HCT116 (cell line): ENCODE measurements at regions not wholly inside any gene's neighbourhood (a gene's known extent, or its start where the extent isn't known, plus 50 kb on each side); places are given as distances from the start of the nearest gene placed in this dataset.

Source experiments
- ATAC-seq: fragments of 200-7000 bp; cut with Tn5 transposase; 2 replicates; pipeline ENCODE4 v1.9.1; 2020; ENCODE audit warnings: mild to moderate bottlenecking, moderate library complexity
- BruUV-seq: library from RNA; stranded (reverse); fragments of 400-500 nt; replicated peaks from 2 replicates; lab custom pipeline; 2021; lab: Mats Ljungman, UMichigan
- CTCF ChIA-PET: fragments of 300-600 bp; sonication (Branson Sonifier 250); formaldehyde crosslinking; loops from one replicate; lab custom pipeline; 2021; ENCODE audit warnings: antibody characterized with exemption; lab: Charles Lee
- POLR2A ChIA-PET: fragments of 300-600, 350-600 bp; sonication (Branson Sonifier 250); formaldehyde crosslinking; loops from one replicate; lab custom pipeline; 2021; ENCODE audit warnings: antibody characterized with exemption; lab: Charles Lee
- RAD21 ChIA-PET, 2 experiments: fragments of 300-600 bp; sonication (Branson Sonifier 250); formaldehyde crosslinking; loops; one replicate each; lab custom pipeline; 2023; ENCODE audit warnings: low total read pairs in 2 of 2; ENCODE audit not compliant: uncharacterized antibody in 2 of 2, unreplicated experiment in 2 of 2, low non-redundant PET in 1 of 2; lab: Charles Lee
- DNase-seq: peaks from one replicate; pipeline ENCODE4 v3.0.0-alpha.2; 2010; ENCODE audit warnings: low read depth, low spot score
- H2AFZ ChIP-seq: fragments of 200-600 bp; shearing (Covaris generic), sonication (generic); 2 replicates; pipeline ENCODE4 v1.6.1; 2017; ENCODE audit warnings: low read depth, mixed run types, mixed read lengths, antibody characterized with exemption, low read length; ENCODE audit not compliant: poor library complexity, severe bottlenecking
- H3K27ac ChIP-seq: 2 replicates; pipeline ENCODE4 v1.5.1; 2012; ENCODE audit warnings: low read depth, low read length
- H3K27me3 ChIP-seq: fragments of 200-600 bp; sonication (generic); 2 replicates; pipeline ENCODE4 v1.6.1; 2016; ENCODE audit warnings: mixed run types, low read length, mixed read lengths; ENCODE audit not compliant: insufficient read depth
- H3K36me3 ChIP-seq, 2 experiments: fragments of 200-500 bp in 1 of 2; fragments of 200-600 bp in 1 of 2; sonication (Bioruptor generic) in 1 of 2; sonication (generic) in 1 of 2; 2 replicates each; pipeline versions ENCODE4 v1.5.1 to v1.6.1; 2014 to 2016; ENCODE audit warnings: low read length in 2 of 2, inconsistent platforms in 1 of 2, mixed read lengths in 1 of 2, mixed run types in 1 of 2; ENCODE audit not compliant: insufficient read depth in 2 of 2, control insufficient read depth in 1 of 2
- H3K4me1 ChIP-seq, 2 experiments: fragments of 200-600 bp in 1 of 2; sonication (generic) in 1 of 2; 2 replicates each; pipeline versions ENCODE4 v1.5.1 to v1.6.1; 2012 to 2017; ENCODE audit warnings: low read length in 2 of 2, inconsistent platforms in 1 of 2, mild to moderate bottlenecking in 1 of 2, mixed read lengths in 1 of 2, mixed run types in 1 of 2, moderate library complexity in 1 of 2; ENCODE audit not compliant: insufficient read depth in 2 of 2, control insufficient read depth in 1 of 2
- H3K4me2 ChIP-seq: fragments of 200-600 bp; sonication (generic); 2 replicates; pipeline ENCODE4 v1.6.1; 2017; ENCODE audit warnings: mixed run types, low read length, mixed read lengths
- H3K4me3 ChIP-seq, 2 experiments: fragments of 200-600 bp in 1 of 2; sonication (generic) in 1 of 2; replicated peaks in 1 of 2; 2 replicates each; pipeline ENCODE4 v1.5.1; 2011 to 2016; ENCODE audit warnings: low read length in 2 of 2, control low read depth in 1 of 2, low read depth in 1 of 2, mild to moderate bottlenecking in 1 of 2, mixed read lengths in 1 of 2, mixed run types in 1 of 2
- H3K79me2 ChIP-seq: fragments of 200-600 bp; sonication (generic); 2 replicates; pipeline ENCODE4 v1.6.1; 2017; ENCODE audit warnings: mild to moderate bottlenecking, mixed run types, low read length, moderate library complexity, mixed read lengths; ENCODE audit not compliant: insufficient read depth
- H3K9ac ChIP-seq: fragments of 200-600 bp; sonication (generic); 2 replicates; pipeline ENCODE4 v1.6.1; 2016; ENCODE audit warnings: low read length, mixed read lengths
- H3K9me2 ChIP-seq: fragments of 200-600 bp; sonication (generic), shearing (Covaris generic); 2 replicates; pipeline ENCODE4 v1.6.1; 2017; ENCODE audit warnings: mixed run types, mild to moderate bottlenecking, moderate library complexity; ENCODE audit not compliant: insufficient read depth
- H3K9me3 ChIP-seq, 2 experiments: fragments of 200-500 bp in 1 of 2; fragments of 200-600 bp in 1 of 2; sonication (Bioruptor generic) in 1 of 2; sonication (generic) in 1 of 2; 2 replicates each; pipeline ENCODE4 v1.6.1; 2014 to 2017; ENCODE audit warnings: low read length in 2 of 2, mixed read lengths in 2 of 2, inconsistent platforms in 1 of 2, low read depth in 1 of 2, mild to moderate bottlenecking in 1 of 2, mixed run types in 1 of 2, moderate library complexity in 1 of 2; ENCODE audit not compliant: control insufficient read depth in 1 of 2, insufficient read depth in 1 of 2
- H4K20me1 ChIP-seq: fragments of 200-600 bp; sonication (generic), shearing (Covaris generic); 2 replicates; pipeline ENCODE4 v1.6.1; 2017; ENCODE audit warnings: mixed run types, mild to moderate bottlenecking, moderate library complexity; ENCODE audit not compliant: insufficient read depth
- CBX3 ChIP-seq: IDR thresholded peaks from 2 replicates; pipeline ENCODE4 v1.6.1; 2012; ENCODE audit warnings: low read depth
- CEBPB ChIP-seq: IDR thresholded peaks from 2 replicates; pipeline ENCODE4 v1.6.1; 2012; ENCODE audit warnings: low read depth
- EGR1 ChIP-seq: IDR thresholded peaks from 2 replicates; pipeline ENCODE4 v1.6.1; 2012; ENCODE audit warnings: low read depth
- ELF1 ChIP-seq: IDR thresholded peaks from 2 replicates; pipeline ENCODE4 v1.6.1; 2012; ENCODE audit warnings: low read depth, borderline replicate concordance
- EZH2 ChIP-seq: fragments of 200-600 bp; sonication (generic); IDR thresholded peaks from 2 replicates; pipeline ENCODE4 v1.6.1; 2017; ENCODE audit warnings: antibody characterized with exemption, mixed run types
- EZH2phosphoT487 ChIP-seq: fragments of 200-600 bp; IDR thresholded peaks from 2 replicates; pipeline ENCODE4 v1.6.1; 2018; ENCODE audit warnings: antibody characterized with exemption, borderline replicate concordance
- FOSL1 ChIP-seq: IDR thresholded peaks from 2 replicates; pipeline ENCODE4 v1.6.1; 2012; ENCODE audit warnings: low read depth
- JUND ChIP-seq: IDR thresholded peaks from 2 replicates; pipeline ENCODE4 v1.6.1; 2012
- POLR2A ChIP-seq: IDR thresholded peaks from 2 replicates; pipeline ENCODE4 v1.7.0; 2011; ENCODE audit warnings: borderline replicate concordance; ENCODE audit not compliant: insufficient read depth, insufficient read length; ENCODE audit errors: extremely low read depth
- POLR2AphosphoS5 ChIP-seq: IDR thresholded peaks from 2 replicates; pipeline ENCODE4 v1.6.1; 2011; ENCODE audit warnings: mild to moderate bottlenecking, low read depth, low read length, moderate library complexity
- SIN3A ChIP-seq: IDR thresholded peaks from 2 replicates; pipeline ENCODE4 v1.6.1; 2012; ENCODE audit warnings: low read depth
- SP1 ChIP-seq: IDR thresholded peaks from 2 replicates; pipeline ENCODE4 v1.6.1; 2012; ENCODE audit warnings: low read depth
- ZFX ChIP-seq: fragments of 450-650 bp; IDR thresholded peaks from 2 replicates; pipeline ENCODE4 v1.6.1; 2017
- ZNF274 ChIP-seq: fragments of 200-500 bp; sonication (Bioruptor generic); IDR thresholded peaks from 2 replicates; pipeline ENCODE4 v1.6.1; 2014; ENCODE audit warnings: mild to moderate bottlenecking, low read depth, low read length, inconsistent platforms
- intact Hi-C: fragments of 100-400 bp; cut with micrococcal nuclease; formaldehyde crosslinking; loops from 2 replicates; pipeline ENCODE4 v1.10.0; 2022
- TF ChIP-seq, protein P1 (sequence below), 3 experiments: fragments of 200-600 bp in 1 of 3; sonication (generic) in 1 of 3; IDR thresholded peaks in 2 of 3; conservative IDR thresholded peaks in 1 of 3; 2 replicates each; pipeline ENCODE4 v1.5.1; 2012 to 2017; ENCODE audit warnings: low read depth in 2 of 3, low read length in 2 of 3, antibody characterized with exemption in 1 of 3, borderline replicate concordance in 1 of 3, control low read depth in 1 of 3, mild to moderate bottlenecking in 1 of 3, mixed read lengths in 1 of 3, mixed run types in 1 of 3, moderate library complexity in 1 of 3; ENCODE audit not compliant: insufficient read depth in 1 of 3
- TF ChIP-seq, protein P2 (sequence below): IDR thresholded peaks from 2 replicates; pipeline ENCODE4 v1.6.1; 2012
- TF ChIP-seq, protein P3 (sequence below): IDR thresholded peaks from 2 replicates; pipeline ENCODE4 v1.6.1; 2012; ENCODE audit warnings: low read depth

DNA sequence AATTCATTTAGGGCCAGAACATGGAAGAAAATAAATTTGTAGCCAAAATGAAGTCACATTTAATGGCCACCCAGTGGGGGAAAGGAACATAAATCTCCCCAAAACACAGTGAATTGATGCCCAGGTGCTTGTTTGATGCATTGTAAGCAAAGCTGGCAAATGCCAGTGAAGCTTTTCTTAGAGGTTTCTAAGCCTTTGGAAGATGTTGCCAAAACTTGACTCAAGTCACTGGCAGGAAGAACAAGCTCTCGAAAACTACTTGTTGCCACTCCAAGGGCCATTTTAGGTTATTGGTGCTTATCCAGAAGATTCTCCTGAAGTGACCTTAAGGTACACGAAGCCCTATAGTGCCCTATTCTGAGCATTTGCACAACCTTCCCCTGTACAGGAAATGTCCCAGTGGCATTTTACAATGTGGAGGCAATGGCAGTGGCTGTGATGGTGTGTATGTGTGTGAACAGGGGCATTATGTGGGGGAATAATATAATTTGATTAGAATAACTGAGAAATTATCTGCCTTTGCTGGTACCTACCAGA lies 89.5 kb upstream of the NOVA1 start:
- no peak for DNase-seq
- no TSS peak for BruUV-seq
- Histone ChIP-seq H2AFZ (no peak overlapping the region), H3K27me3 (no peaks in the 10 kb centered on the region), H3K4me3 (no peak overlapping the region)
- ChIA-PET RAD21 (no interaction called here), POLR2A (no interaction called here)
- TF ChIP-seq SP1 (no peak), SIN3A (no peak), ELF1 (no peak), POLR2AphosphoS5 (no peak), EZH2 (no peak)
- TF ChIP-seq, protein P1, sequence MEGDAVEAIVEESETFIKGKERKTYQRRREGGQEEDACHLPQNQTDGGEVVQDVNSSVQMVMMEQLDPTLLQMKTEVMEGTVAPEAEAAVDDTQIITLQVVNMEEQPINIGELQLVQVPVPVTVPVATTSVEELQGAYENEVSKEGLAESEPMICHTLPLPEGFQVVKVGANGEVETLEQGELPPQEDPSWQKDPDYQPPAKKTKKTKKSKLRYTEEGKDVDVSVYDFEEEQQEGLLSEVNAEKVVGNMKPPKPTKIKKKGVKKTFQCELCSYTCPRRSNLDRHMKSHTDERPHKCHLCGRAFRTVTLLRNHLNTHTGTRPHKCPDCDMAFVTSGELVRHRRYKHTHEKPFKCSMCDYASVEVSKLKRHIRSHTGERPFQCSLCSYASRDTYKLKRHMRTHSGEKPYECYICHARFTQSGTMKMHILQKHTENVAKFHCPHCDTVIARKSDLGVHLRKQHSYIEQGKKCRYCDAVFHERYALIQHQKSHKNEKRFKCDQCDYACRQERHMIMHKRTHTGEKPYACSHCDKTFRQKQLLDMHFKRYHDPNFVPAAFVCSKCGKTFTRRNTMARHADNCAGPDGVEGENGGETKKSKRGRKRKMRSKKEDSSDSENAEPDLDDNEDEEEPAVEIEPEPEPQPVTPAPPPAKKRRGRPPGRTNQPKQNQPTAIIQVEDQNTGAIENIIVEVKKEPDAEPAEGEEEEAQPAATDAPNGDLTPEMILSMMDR (IDR thresholded peaks at IDR 0.05 in 2 of 3, conservative IDR thresholded peaks at IDR 0.05 in 1 of 3; ENCODE audit: borderline replicate concordance in 1 of 3, insufficient read depth in 1 of 3, low read depth in 2 of 3, low read length in 2 of 3): no peak
- TF ChIP-seq, all 23 proteins: peak for 0
- H3K27ac ChIP-seq: no peak overlapping the region
- no peaks in the 10 kb centered on the region for H3K9me2 ChIP-seq
- CTCF ChIA-PET: no interaction called here
- H4K20me1 ChIP-seq: no peaks in the 10 kb centered on the region
- no peaks in the 10 kb centered on the region for H3K36me3 ChIP-seq
- intact Hi-C loops: no loop called here
- no peak overlapping the region for H3K9ac ChIP-seq
- no peak for ATAC-seq
- H3K4me1 ChIP-seq: no peaks in the 10 kb centered on the region
- H3K9me3 ChIP-seq: peaks cover 20 to 35% of the 10 kb centered on the region in 2 experiments; a peak in 2 of 4 replicates
- H3K4me2 ChIP-seq: no peak overlapping the region
- H3K79me2 ChIP-seq: no peaks in the 10 kb centered on the region

DNA sequence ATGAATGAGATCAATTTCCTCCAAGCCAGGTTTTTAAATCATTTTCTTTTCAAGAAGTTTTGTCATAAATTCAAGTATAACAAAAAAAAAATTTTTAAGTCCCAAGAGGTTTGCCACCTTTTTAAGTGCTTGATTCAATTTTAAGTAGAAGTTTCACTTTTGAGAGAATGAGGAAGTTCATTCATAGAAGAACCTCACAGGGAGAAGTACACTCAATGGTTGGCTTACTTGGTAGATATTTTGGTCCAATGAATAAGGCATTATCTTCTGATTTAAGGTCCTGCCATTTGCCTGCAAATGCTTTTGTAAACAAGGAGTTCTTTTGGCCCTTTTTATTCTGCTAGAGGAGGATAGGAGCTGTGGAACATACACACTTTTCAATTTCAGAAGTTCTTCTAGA lies 96.7 kb upstream of the NOVA1 start:
- H2AFZ ChIP-seq: no peak overlapping the region
- ChIA-PET CTCF (no interaction called here), POLR2A (no interaction called here), RAD21 (no interaction called here)
- intact Hi-C loops: no loop called here
- H3K4me1 ChIP-seq: no peaks in the 10 kb centered on the region
- H4K20me1 ChIP-seq: no peaks in the 10 kb centered on the region
- H3K27ac ChIP-seq: no peak overlapping the region
- H3K9ac ChIP-seq: no peak overlapping the region
- H3K36me3 ChIP-seq: no peaks in the 10 kb centered on the region
- no peak for DNase-seq
- no TSS peak for BruUV-seq
- H3K27me3 ChIP-seq: no peaks in the 10 kb centered on the region
- H3K4me2 ChIP-seq: no peak overlapping the region
- H3K79me2 ChIP-seq: no peaks in the 10 kb centered on the region
- H3K4me3 ChIP-seq: no peak overlapping the region
- no peak for ATAC-seq
- H3K9me2 ChIP-seq: no peaks in the 10 kb centered on the region
- peaks cover 8 to 21% of the 10 kb centered on the region in 2 experiments; a peak in 2 of 4 replicates for H3K9me3 ChIP-seq
- TF ChIP-seq SP1 (no peak), ZFX (no peak), EGR1 (no peak), EZH2phosphoT487 (no peak), POLR2A (no peak), EZH2 (no peak), CEBPB (no peak), FOSL1 (no peak), CBX3 (no peak), ELF1 (no peak), ZNF274 (no peak), POLR2AphosphoS5 (no peak), SIN3A (no peak), JUND (no peak)
- TF ChIP-seq, protein P2, sequence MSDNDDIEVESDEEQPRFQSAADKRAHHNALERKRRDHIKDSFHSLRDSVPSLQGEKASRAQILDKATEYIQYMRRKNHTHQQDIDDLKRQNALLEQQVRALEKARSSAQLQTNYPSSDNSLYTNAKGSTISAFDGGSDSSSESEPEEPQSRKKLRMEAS: no peak
- TF ChIP-seq, protein P3, sequence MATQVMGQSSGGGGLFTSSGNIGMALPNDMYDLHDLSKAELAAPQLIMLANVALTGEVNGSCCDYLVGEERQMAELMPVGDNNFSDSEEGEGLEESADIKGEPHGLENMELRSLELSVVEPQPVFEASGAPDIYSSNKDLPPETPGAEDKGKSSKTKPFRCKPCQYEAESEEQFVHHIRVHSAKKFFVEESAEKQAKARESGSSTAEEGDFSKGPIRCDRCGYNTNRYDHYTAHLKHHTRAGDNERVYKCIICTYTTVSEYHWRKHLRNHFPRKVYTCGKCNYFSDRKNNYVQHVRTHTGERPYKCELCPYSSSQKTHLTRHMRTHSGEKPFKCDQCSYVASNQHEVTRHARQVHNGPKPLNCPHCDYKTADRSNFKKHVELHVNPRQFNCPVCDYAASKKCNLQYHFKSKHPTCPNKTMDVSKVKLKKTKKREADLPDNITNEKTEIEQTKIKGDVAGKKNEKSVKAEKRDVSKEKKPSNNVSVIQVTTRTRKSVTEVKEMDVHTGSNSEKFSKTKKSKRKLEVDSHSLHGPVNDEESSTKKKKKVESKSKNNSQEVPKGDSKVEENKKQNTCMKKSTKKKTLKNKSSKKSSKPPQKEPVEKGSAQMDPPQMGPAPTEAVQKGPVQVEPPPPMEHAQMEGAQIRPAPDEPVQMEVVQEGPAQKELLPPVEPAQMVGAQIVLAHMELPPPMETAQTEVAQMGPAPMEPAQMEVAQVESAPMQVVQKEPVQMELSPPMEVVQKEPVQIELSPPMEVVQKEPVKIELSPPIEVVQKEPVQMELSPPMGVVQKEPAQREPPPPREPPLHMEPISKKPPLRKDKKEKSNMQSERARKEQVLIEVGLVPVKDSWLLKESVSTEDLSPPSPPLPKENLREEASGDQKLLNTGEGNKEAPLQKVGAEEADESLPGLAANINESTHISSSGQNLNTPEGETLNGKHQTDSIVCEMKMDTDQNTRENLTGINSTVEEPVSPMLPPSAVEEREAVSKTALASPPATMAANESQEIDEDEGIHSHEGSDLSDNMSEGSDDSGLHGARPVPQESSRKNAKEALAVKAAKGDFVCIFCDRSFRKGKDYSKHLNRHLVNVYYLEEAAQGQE: no peak
